Ishikawa (cell line): ENCODE measurements at regions not wholly inside any gene's neighbourhood (a gene's known extent, or its start where the extent isn't known, plus 50 kb on each side); places are given as distances from the start of the nearest gene placed in this dataset.

Experiments used
- CREB1 ChIP-seq: IDR thresholded peaks from 2 replicates; pipeline ENCODE4 v1.6.1; 2012; ENCODE audit warnings: low read depth
- EP300 ChIP-seq: IDR thresholded peaks from 2 replicates; pipeline ENCODE4 v1.6.1; 2012; ENCODE audit warnings: borderline replicate concordance
- FOXM1 ChIP-seq: IDR thresholded peaks from 2 replicates; pipeline ENCODE4 v1.6.1; 2012; ENCODE audit warnings: low read depth, borderline replicate concordance
- NFIC ChIP-seq: IDR thresholded peaks from 2 replicates; pipeline ENCODE4 v1.6.1; 2012
- RAD21 ChIP-seq: IDR thresholded peaks from 2 replicates; pipeline ENCODE4 v1.6.1; 2012; ENCODE audit warnings: low read depth
- REST ChIP-seq: IDR thresholded peaks from 2 replicates; pipeline ENCODE4 v1.6.1; 2012; ENCODE audit warnings: low read depth, mild to moderate bottlenecking
- TAF1 ChIP-seq: IDR thresholded peaks from 2 replicates; pipeline ENCODE4 v1.6.1; 2012; ENCODE audit warnings: low read depth, mild to moderate bottlenecking
- TCF12 ChIP-seq: IDR thresholded peaks from 2 replicates; pipeline ENCODE4 v1.6.1; 2012; ENCODE audit warnings: low read depth
- TEAD4 ChIP-seq: IDR thresholded peaks from 2 replicates; pipeline ENCODE4 v1.6.1; 2012
- USF1 ChIP-seq: IDR thresholded peaks from 2 replicates; pipeline ENCODE4 v1.6.1; 2012
- YY1 ChIP-seq: IDR thresholded peaks from 2 replicates; pipeline ENCODE4 v1.6.1; 2012; ENCODE audit warnings: low read depth
- TF ChIP-seq, protein P1 (sequence below): IDR thresholded peaks from 2 replicates; pipeline ENCODE4 v1.6.1; 2012

DNA sequence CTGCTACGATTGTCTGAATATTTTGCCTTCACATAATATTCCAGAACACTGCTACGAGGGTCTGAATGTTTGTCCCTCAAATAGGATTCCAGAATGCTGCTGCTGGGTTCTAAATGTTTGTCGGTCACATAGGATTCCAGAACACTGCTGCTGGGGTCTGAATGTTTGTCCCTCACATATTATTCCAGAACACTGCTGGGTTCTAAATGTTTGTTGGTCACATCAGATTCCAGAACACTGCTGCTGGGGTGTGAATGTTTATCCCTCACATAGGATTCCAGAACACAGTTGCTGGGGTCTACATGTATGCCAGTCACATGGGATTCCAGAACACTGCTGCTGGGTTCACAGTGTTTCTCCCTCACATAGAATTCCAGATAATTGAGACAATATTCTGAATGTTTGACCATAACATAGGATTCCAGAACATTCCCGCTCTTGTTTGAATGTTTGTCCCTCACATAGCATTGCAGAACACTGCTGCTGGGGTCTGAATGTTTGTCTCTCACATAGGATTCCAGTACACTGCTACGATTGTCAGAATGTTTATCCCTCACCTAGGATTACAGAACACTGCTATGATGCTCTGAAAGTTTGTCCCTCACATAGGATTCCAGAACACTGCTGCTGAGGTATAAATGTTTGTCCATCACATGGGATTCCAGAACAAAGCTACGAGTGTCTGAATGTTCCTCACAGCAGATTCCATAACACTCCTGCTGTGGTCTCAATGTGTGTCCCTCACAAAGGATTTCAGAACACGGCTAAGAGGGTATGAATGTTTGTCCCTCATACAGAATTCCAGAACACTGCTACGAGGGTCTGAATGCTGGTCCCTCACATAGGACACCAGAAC lies 201.8 kb downstream of the FOXD4L6 start:
- TF ChIP-seq YY1 (no peak), CREB1 (no peak), TCF12 (no peak), USF1 (no peak), FOXM1 (no peak), NFIC (no peak), REST (no peak), TAF1 (no peak), TEAD4 (no peak), RAD21 (no peak), EP300 (no peak)
- TF ChIP-seq, protein P1, sequence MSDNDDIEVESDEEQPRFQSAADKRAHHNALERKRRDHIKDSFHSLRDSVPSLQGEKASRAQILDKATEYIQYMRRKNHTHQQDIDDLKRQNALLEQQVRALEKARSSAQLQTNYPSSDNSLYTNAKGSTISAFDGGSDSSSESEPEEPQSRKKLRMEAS = no peak
